Lower leg skin (tissue), 4 donors: ENCODE measurements at regions not wholly inside any gene's neighbourhood (a gene's known extent, or its start where the extent isn't known, plus 50 kb on each side); places are given as distances from the start of the nearest gene placed in this dataset.

Experiments
- DNase-seq, 2 donors: peaks; one replicate each; pipeline ENCODE4 v3.0.0-alpha.2; 2019; ENCODE audit warnings: low spot score in 2 of 2
- H3K4me3 ChIP-seq: fragments of 200-600 bp; sonication (generic); 2 replicates; pipeline ENCODE4 v1.5.1; 2017; ENCODE audit warnings: mild to moderate bottlenecking, low read depth; ENCODE audit not compliant: poor library complexity, severe bottlenecking
- CTCF ChIP-seq, 3 donors: fragments of 450-650 bp; IDR thresholded peaks; one replicate each; pipeline ENCODE4 v1.5.1; 2016; ENCODE audit warnings: antibody characterized with exemption in 3 of 3, mild to moderate bottlenecking in 3 of 3, moderate library complexity in 2 of 3
- POLR2A ChIP-seq, 2 donors: fragments of 450-650 bp; IDR thresholded peaks; one replicate each; pipeline ENCODE4 v1.6.1; 2016 to 2017; ENCODE audit warnings: antibody characterized with exemption in 2 of 2, mild to moderate bottlenecking in 1 of 2, moderate library complexity in 1 of 2
- WGBS, 2 donors: methylation state at CpG; one replicate each; pipeline ENCODE4 v1.1.5; 2018; 5-methylcytosine and 5-hydroxymethylcytosine counted together
- intact Hi-C: fragments of 100-400 bp; cut with DNase I; formaldehyde crosslinking; loops from one replicate; pipeline ENCODE4 v1.15.0; 2023; ENCODE audit warnings: low total_unique reads

- no peak for TF ChIP-seq CTCF (IDR thresholded peaks at IDR 0.05)
- TF ChIP-seq POLR2A (IDR thresholded peaks at IDR 0.05), result no peak
- DNase-seq, result no peak
- H3K4me3 ChIP-seq, result no peak overlapping the region
- intact Hi-C loops, result no loop called here
- 69 to 70% methylated on average over 1 of the region's 1 CpG for WGBS, 2 donors
Observed at GRCh38 chr5:26054594-26054993, 983.8 kb downstream of the CDH9 start.

GRCh38 chr5:26034813-26035212 lies 1003.6 kb downstream of the CDH9 start:
- intact Hi-C loops, result no loop called here
- WGBS, 2 donors, result 88 to 90% methylated on average over 2 of the region's 2 CpGs
- H3K4me3 ChIP-seq, result no peak overlapping the region
- TF ChIP-seq CTCF (IDR thresholded peaks at IDR 0.05) (no peak), POLR2A (IDR thresholded peaks at IDR 0.05) (no peak)
- no peak for DNase-seq

- 75 to 79% methylated on average over 3 of the region's 3 CpGs for WGBS, 2 donors
- H3K4me3 ChIP-seq, result no peak overlapping the region
- TF ChIP-seq CTCF (IDR thresholded peaks at IDR 0.05) (no peak), POLR2A (IDR thresholded peaks at IDR 0.05) (no peak)
- intact Hi-C loops, result no loop called here
- DNase-seq, result no peak
Observed at GRCh38 chr5:26031481-26031880, 1006.9 kb downstream of the CDH9 start.

- TF ChIP-seq POLR2A (IDR thresholded peaks at IDR 0.05) (no peak), CTCF (IDR thresholded peaks at IDR 0.05) (no peak)
- intact Hi-C loops, result no loop called here
- DNase-seq, result no peak
- no peak overlapping the region for H3K4me3 ChIP-seq
- WGBS, 2 donors, result 79 to 82% methylated on average over 4 of the region's 4 CpGs
Observed at GRCh38 chr5:26026044-26026443, 1012.3 kb downstream of the CDH9 start.

GRCh38 chr5:26024774-26025173 lies 1013.6 kb downstream of the CDH9 start:
- no peak for TF ChIP-seq POLR2A (IDR thresholded peaks at IDR 0.05)
- no peak for TF ChIP-seq CTCF (IDR thresholded peaks at IDR 0.05)
- 81 to 86% methylated on average over 1 of the region's 1 CpG for WGBS, 2 donors
- no peak overlapping the region for H3K4me3 ChIP-seq
- intact Hi-C loops, result no loop called here
- no peak for DNase-seq

GRCh38 chr5:26023361-26023760 lies 1015.0 kb downstream of the CDH9 start:
- intact Hi-C loops, result no loop called here
- 63 to 70% methylated on average over 4 of the region's 4 CpGs for WGBS, 2 donors
- TF ChIP-seq CTCF (IDR thresholded peaks at IDR 0.05), result no peak
- TF ChIP-seq POLR2A (IDR thresholded peaks at IDR 0.05), result no peak
- no peak for DNase-seq
- no peak overlapping the region for H3K4me3 ChIP-seq
